ENCODE measurements at regions not wholly inside any gene's neighbourhood (a gene's known extent, or its start where the extent isn't known, plus 50 kb on each side); places are given as distances from the start of the nearest gene placed in this dataset.
"Not testable (repeated sequence)": the region's sequence is repeated elsewhere in the genome, so short reads cannot be mapped to it uniquely, and the experiment has no call there.

GRCh38 chr5:116750631-116751580 lies 176.3 kb upstream of the SEMA6A start:
- in situ Hi-C loops (cut with HindIII; ENCODE audit: low sequenced_read_pairs) = no loop called here

GRCh38 chr5:116747881-116748280 lies 173.3 kb upstream of the SEMA6A start:
- in situ Hi-C loops (cut with HindIII; ENCODE audit: low sequenced_read_pairs) = no loop called here

GRCh38 chr5:116746668-116747067 lies 172.0 kb upstream of the SEMA6A start:
- in situ Hi-C loops (cut with HindIII; ENCODE audit: low sequenced_read_pairs) = no loop called here

- in situ Hi-C loops (cut with HindIII; ENCODE audit: low sequenced_read_pairs) = no loop called here
Measured at GRCh38 chr5:116740771-116741170, 166.1 kb upstream of the SEMA6A start.

- in situ Hi-C loops (cut with HindIII; ENCODE audit: low sequenced_read_pairs) = no loop called here
Measured at GRCh38 chr5:116739571-116739970, 164.9 kb upstream of the SEMA6A start.

GRCh38 chr5:116738615-116739261 lies 164.1 kb upstream of the SEMA6A start:
- in situ Hi-C loops (cut with HindIII; ENCODE audit: low sequenced_read_pairs) = no loop called here

GRCh38 chr5:116738239-116738614 lies 163.6 kb upstream of the SEMA6A start:
- in situ Hi-C loops (cut with HindIII; ENCODE audit: low sequenced_read_pairs) = no loop called here

GRCh38 chr5:116736671-116737070 lies 162.0 kb upstream of the SEMA6A start:
- in situ Hi-C loops (cut with HindIII; ENCODE audit: low sequenced_read_pairs) = no loop called here

- in situ Hi-C loops (cut with HindIII; ENCODE audit: low sequenced_read_pairs) = no loop called here
Measured at GRCh38 chr5:116733991-116734975, 159.7 kb upstream of the SEMA6A start.

GRCh38 chr5:116732591-116732990 lies 158.0 kb upstream of the SEMA6A start:
- in situ Hi-C loops (cut with HindIII; ENCODE audit: low sequenced_read_pairs) = no loop called here

GRCh38 chr5:116731432-116731831 lies 156.8 kb upstream of the SEMA6A start:
- in situ Hi-C loops (cut with HindIII; ENCODE audit: low sequenced_read_pairs) = no loop called here

- in situ Hi-C loops (cut with HindIII; ENCODE audit: low sequenced_read_pairs) = no loop called here
Measured at GRCh38 chr5:116730706-116731105, 156.1 kb upstream of the SEMA6A start.

- in situ Hi-C loops (cut with HindIII; ENCODE audit: low sequenced_read_pairs) = no loop called here
Measured at GRCh38 chr5:116730185-116730584, 155.6 kb upstream of the SEMA6A start.

GRCh38 chr5:116727248-116727647 lies 152.6 kb upstream of the SEMA6A start:
- in situ Hi-C loops (cut with HindIII; ENCODE audit: low sequenced_read_pairs) = no loop called here

- in situ Hi-C loops (cut with HindIII; ENCODE audit: low sequenced_read_pairs) = not testable (repeated sequence)
Measured at GRCh38 chr5:116726180-116726579, 151.6 kb upstream of the SEMA6A start.

GRCh38 chr5:116724971-116725370 lies 150.3 kb upstream of the SEMA6A start:
- in situ Hi-C loops (cut with HindIII; ENCODE audit: low sequenced_read_pairs) = no loop called here

GRCh38 chr5:116722651-116723050 lies 148.0 kb upstream of the SEMA6A start:
- in situ Hi-C loops (cut with HindIII; ENCODE audit: low sequenced_read_pairs) = no loop called here

GRCh38 chr5:116719106-116719505 lies 144.5 kb upstream of the SEMA6A start:
- in situ Hi-C loops (cut with HindIII; ENCODE audit: low sequenced_read_pairs) = no loop called here

- in situ Hi-C loops (cut with HindIII; ENCODE audit: low sequenced_read_pairs) = no loop called here
Measured at GRCh38 chr5:116718317-116718716, 143.7 kb upstream of the SEMA6A start.

GRCh38 chr5:116709082-116709481 lies 134.5 kb upstream of the SEMA6A start:
- in situ Hi-C loops (cut with HindIII; ENCODE audit: low sequenced_read_pairs) = no loop called here

GRCh38 chr5:116705121-116705519 lies 130.5 kb upstream of the SEMA6A start:
- in situ Hi-C loops (cut with HindIII; ENCODE audit: low sequenced_read_pairs) = not testable (repeated sequence)

Measured in endothelial cell of hepatic sinusoid (primary cell).